NB4 (cell line): ENCODE measurements at regions not wholly inside any gene's neighbourhood (a gene's known extent, or its start where the extent isn't known, plus 50 kb on each side); places are given as distances from the start of the nearest gene placed in this dataset.
A peak's percentile ranks its signal among the peaks of the same experiment; 100 is the strongest.

Experiments used
- DNase-seq: peaks from one replicate; pipeline ENCODE4 v3.0.0; 2010; ENCODE audit warnings: low read depth
- H3K4me3 ChIP-seq: one replicate; pipeline ENCODE4 v1.5.1; 2011; ENCODE audit warnings: mild to moderate bottlenecking, low read depth, low read length, moderate library complexity
- CTCF ChIP-seq: IDR thresholded peaks from one replicate; pipeline ENCODE4 v1.5.1; 2012; ENCODE audit warnings: low read depth, low read length
- MAX ChIP-seq: IDR thresholded peaks from 2 replicates; pipeline ENCODE4 v1.6.1; 2011; ENCODE audit warnings: low read depth, low read length
- MYC ChIP-seq: IDR thresholded peaks from 2 replicates; pipeline ENCODE4 v1.6.1; 2011; ENCODE audit warnings: low read depth, low read length
- POLR2A ChIP-seq: IDR thresholded peaks from 2 replicates; pipeline ENCODE4 v1.6.1; 2011; ENCODE audit warnings: mild to moderate bottlenecking; ENCODE audit not compliant: insufficient read length; ENCODE audit errors: extremely low read depth

GRCh38 chr6:87914637-87915395, 132.8 kb upstream of the SPACA1 start:
- no peak overlapping the region for H3K4me3 ChIP-seq
- no peak for DNase-seq
- no peak for TF ChIP-seq POLR2A
- no peak for TF ChIP-seq CTCF
- TF ChIP-seq MYC, result no peak
- no peak for TF ChIP-seq MAX

GRCh38 chr6:87913974-87914373, 133.7 kb upstream of the SPACA1 start:
- no peak for DNase-seq
- no peak for TF ChIP-seq MYC
- no peak for TF ChIP-seq CTCF
- no peak for TF ChIP-seq MAX
- TF ChIP-seq POLR2A, result no peak
- H3K4me3 ChIP-seq, result no peak overlapping the region

- TF ChIP-seq POLR2A (no peak), CTCF (no peak), MYC (no peak), MAX (no peak)
- no peak for DNase-seq
- no peak overlapping the region for H3K4me3 ChIP-seq
Observed at GRCh38 chr6:87912102-87912501, 135.5 kb upstream of the SPACA1 start.

GRCh38 chr6:87909849-87910248, 137.8 kb upstream of the SPACA1 start:
- no peak overlapping the region for H3K4me3 ChIP-seq
- peak; percentile 30 for DNase-seq
- TF ChIP-seq MYC, result no peak
- TF ChIP-seq CTCF, result no peak
- TF ChIP-seq MAX, result no peak
- no peak for TF ChIP-seq POLR2A

GRCh38 chr6:87908978-87909811, 138.4 kb upstream of the SPACA1 start:
- no peak for TF ChIP-seq POLR2A
- no peak for TF ChIP-seq MYC
- no peak for TF ChIP-seq MAX
- no peak for TF ChIP-seq CTCF
- no peak overlapping the region for H3K4me3 ChIP-seq
- DNase-seq, result no peak
